ENCODE measurements at regions not wholly inside any gene's neighbourhood (a gene's known extent, or its start where the extent isn't known, plus 50 kb on each side); places are given as distances from the start of the nearest gene placed in this dataset.

- TF ChIP-seq EP300 (IDR thresholded peaks at IDR 0.05) = no peak
- TF ChIP-seq CTCF (IDR thresholded peaks at IDR 0.05) = no peak
- TF ChIP-seq POLR2A (IDR thresholded peaks at IDR 0.05) = no peak
Measured at GRCh38 chr16:85978291-85978775, 79.4 kb downstream of the IRF8 start.

All from sigmoid colon (tissue), 4 donors.